ENCODE measurements at regions not wholly inside any gene's neighbourhood (a gene's known extent, or its start where the extent isn't known, plus 50 kb on each side); places are given as distances from the start of the nearest gene placed in this dataset.

- CTCF ChIA-PET (ENCODE audit: partially characterized antibody), result interaction anchor here (1.6 kb wide), 1 partner anchor 12 kb away, joined by 4 read pairs; no protein-coding TSS in a partner anchor
- H2BK20ac ChIP-seq (ENCODE audit: low read length), result no peak overlapping the region
- TF ChIP-seq RXRA (IDR thresholded peaks at IDR 0.05; ENCODE audit: insufficient read depth, low read depth, low read length) (no peak), SP2 (IDR thresholded peaks at IDR 0.05; ENCODE audit: low read length) (no peak), CBX8 (IDR thresholded peaks at IDR 0.05; ENCODE audit: borderline replicate concordance, low read depth, low read length) (no peak), BACH1 (IDR thresholded peaks at IDR 0.05; ENCODE audit: low read length) (no peak), TCF12 (IDR thresholded peaks at IDR 0.05; ENCODE audit: low read depth, low read length) (no peak), POLR2A (IDR thresholded peaks at IDR 0.05; ENCODE audit: control extremely low read depth in 1 of 2, low read depth in 2 of 2, low read length in 2 of 2) (no peak), SAP30 (IDR thresholded peaks at IDR 0.05; ENCODE audit: insufficient read depth, insufficient replicate concordance, low read length) (no peak), CTCF (IDR thresholded peaks at IDR 0.05; ENCODE audit: control extremely low read depth in 1 of 3, insufficient read depth in 1 of 3, low read depth in 1 of 3, low read length in 3 of 3) (no peak), MAX (IDR thresholded peaks at IDR 0.05) (no peak), SP1 (IDR thresholded peaks at IDR 0.05; ENCODE audit: low read depth, low read length) (no peak), EGR1 (IDR thresholded peaks at IDR 0.05; ENCODE audit: borderline replicate concordance, low read depth, low read length) (no peak), JUN (IDR thresholded peaks at IDR 0.05; ENCODE audit: low read depth, low read length) (no peak), TBP (IDR thresholded peaks at IDR 0.05; ENCODE audit: low read depth, low read length) (no peak), SUZ12 (IDR thresholded peaks at IDR 0.05; ENCODE audit: low read length) (no peak)
These were observed 1813.9 kb upstream of the CDH6 start for GRCh38 chr5:29379619-29380018.

More at GRCh38 chr5:29379619-29380018, 1813.9 kb upstream of the CDH6 start:
- Histone ChIP-seq H2BK12ac (ENCODE audit: low read depth, low read length) (no peak overlapping the region), H4K20me1 (replicated peaks in 1 of 2; ENCODE audit: control insufficient read depth in 1 of 2, insufficient read depth in 2 of 2, low read length in 2 of 2) (no peaks in the 10 kb centered on the region), H3K9me3 (ENCODE audit: insufficient read depth in 2 of 2, low read depth in 1 of 2, low read length in 1 of 2) (no peaks in the 10 kb centered on the region), H2AK5ac (ENCODE audit: low read depth, low read length) (no peak overlapping the region), H3K23me2 (ENCODE audit: low read depth, low read length) (no peaks in the 10 kb centered on the region), H2BK5ac (ENCODE audit: low read depth, low read length) (no peak overlapping the region), H3K4ac (replicated peaks; ENCODE audit: insufficient read length, low read depth, low read length) (no peak overlapping the region), H4K91ac (replicated peaks; ENCODE audit: insufficient read length, low read length) (no peak overlapping the region), H3K18ac (ENCODE audit: extremely low read depth, low read length) (no peak overlapping the region), H4K5ac (ENCODE audit: insufficient read length, low read depth, low read length) (no peak overlapping the region), H3K27ac (ENCODE audit: low read depth, low read length) (no peak overlapping the region), H3K56ac (replicated peaks; ENCODE audit: insufficient read length, low read depth, low read length) (no peak overlapping the region), H2BK120ac (replicated peaks; ENCODE audit: low read depth, low read length) (no peak overlapping the region), H3K27me3 (replicated peaks in 1 of 4; ENCODE audit: control insufficient read depth in 3 of 4, extremely low read depth in 1 of 4, insufficient read depth in 3 of 4, low read length in 3 of 4) (no peaks in the 10 kb centered on the region), H2AFZ (ENCODE audit: low read length) (no peak overlapping the region), H3K79me2 (ENCODE audit: control insufficient read depth in 1 of 2, insufficient read depth in 2 of 2, low read length in 2 of 2) (no peaks in the 10 kb centered on the region), H2BK15ac (ENCODE audit: low read length) (no peak overlapping the region), H3K4me2 (ENCODE audit: insufficient read depth in 1 of 2, low read depth in 2 of 2, low read length in 2 of 2) (no peak overlapping the region), H3K23ac (ENCODE audit: insufficient read length) (no peak overlapping the region), H3K9ac (replicated peaks in 1 of 4; ENCODE audit: extremely low read depth in 1 of 4, low read depth in 3 of 4, low read length in 3 of 4) (no peak overlapping the region), H4K8ac (ENCODE audit: extremely low read depth, insufficient read depth, low read length) (no peak overlapping the region), H3K14ac (ENCODE audit: insufficient read length) (no peak overlapping the region), H3K4me1 (replicated peaks in 1 of 4; ENCODE audit: control insufficient read depth in 3 of 4, insufficient read depth in 4 of 4, low read length in 3 of 4) (no peaks in the 10 kb centered on the region), H3K36me3 (ENCODE audit: control insufficient read depth in 2 of 4, insufficient read depth in 4 of 4, low read length in 3 of 4) (no peaks in the 10 kb centered on the region), H3K4me3 (ENCODE audit: extremely low read depth in 1 of 4, insufficient read depth in 2 of 4, low read depth in 3 of 4, low read length in 4 of 4) (no peak overlapping the region), H3K79me1 (ENCODE audit: low read depth, low read length) (no peaks in the 10 kb centered on the region)
- FAIRE-seq (no peak), DNase-seq (ENCODE audit: low read depth in 1 of 2, low spot score in 2 of 2) (no peak)
- POLR2A ChIA-PET (ENCODE audit: partially characterized antibody), result no interaction called here
- 87% methylated on average over 5 of the region's 5 CpGs; no CpG with 5 or more reads in 1 of the 2 experiments for WGBS, 2 experiments (ENCODE audit: extremely low coverage in 1 of 2, insufficient coverage in 1 of 2, insufficient read length in 1 of 2, insufficient replicate concordance in 2 of 2, low coverage in 1 of 2, low lambda C conversion rate in 2 of 2, missing lambda C conversion rate in 1 of 2)

Measured in H1 (cell line).